Endodermal cell (in vitro differentiated cells): ENCODE measurements at regions not wholly inside any gene's neighbourhood (a gene's known extent, or its start where the extent isn't known, plus 50 kb on each side); places are given as distances from the start of the nearest gene placed in this dataset.

Source experiments
- DNase-seq: peaks from one replicate; pipeline ENCODE4 v3.0.0-alpha.2; 2017
- H3K27ac ChIP-seq: 2 replicates; pipeline ENCODE4 v1.5.1; 2013; ENCODE audit warnings: mild to moderate bottlenecking, low read depth, low read length, moderate library complexity
- H3K27me3 ChIP-seq: 2 replicates; pipeline ENCODE4 v1.6.1; 2013; ENCODE audit warnings: mild to moderate bottlenecking, low read length, moderate library complexity; ENCODE audit not compliant: insufficient read depth, control insufficient read depth, poor library complexity, severe bottlenecking
- H3K36me3 ChIP-seq: 2 replicates; pipeline ENCODE4 v1.7.0; 2013; ENCODE audit warnings: mild to moderate bottlenecking, low read length, moderate library complexity; ENCODE audit not compliant: control insufficient read depth, insufficient read depth
- H3K4me1 ChIP-seq: one replicate; pipeline ENCODE4 v1.7.0; 2013; ENCODE audit warnings: low read length; ENCODE audit not compliant: control insufficient read depth, insufficient read depth
- H3K4me3 ChIP-seq: 2 replicates; pipeline ENCODE4 v1.5.1; 2013; ENCODE audit warnings: mild to moderate bottlenecking, low read length, moderate library complexity
- H3K9ac ChIP-seq: 2 replicates; pipeline ENCODE4 v1.6.1; 2013; ENCODE audit warnings: mild to moderate bottlenecking, low read length, moderate library complexity; ENCODE audit not compliant: poor library complexity, severe bottlenecking; ENCODE audit errors: extremely low read depth
- H3K9me3 ChIP-seq: 2 replicates; pipeline ENCODE4 v1.6.1; 2013; ENCODE audit warnings: mild to moderate bottlenecking, low read length, moderate library complexity; ENCODE audit not compliant: control insufficient read depth
- H3K27ac Mint-ChIP-seq: 2 replicates; pipeline ENCODE4 v1.8.0; 2020; ENCODE audit warnings: mixed read lengths
- H3K27me3 Mint-ChIP-seq: 2 replicates; pipeline ENCODE4 v1.8.0; 2021; ENCODE audit warnings: mild to moderate bottlenecking, mixed read lengths; ENCODE audit not compliant: insufficient read depth
- H3K36me3 Mint-ChIP-seq: 2 replicates; pipeline ENCODE4 v1.8.0; 2020; ENCODE audit warnings: low read depth, mixed read lengths
- H3K4me1 Mint-ChIP-seq: 2 replicates; pipeline ENCODE4 v1.8.0; 2020; ENCODE audit warnings: mixed read lengths
- H3K4me3 Mint-ChIP-seq: 2 replicates; pipeline ENCODE4 v1.8.0; 2020; ENCODE audit warnings: mild to moderate bottlenecking, moderate library complexity, mixed read lengths
- H3K9me3 Mint-ChIP-seq: 2 replicates; pipeline ENCODE4 v1.8.0; 2020; ENCODE audit warnings: mild to moderate bottlenecking, mixed read lengths
- WGBS, 2 experiments: methylation state at CpG; one replicate each; pipeline versions ENCODE4 v1.1.5 to v1.1.7; 2013; ENCODE audit warnings: missing lambda C conversion rate in 2 of 2, mixed read lengths in 1 of 2; ENCODE audit not compliant: insufficient coverage in 1 of 2, insufficient read length in 1 of 2; 5-methylcytosine and 5-hydroxymethylcytosine counted together
- TF ChIP-seq, protein P1 (sequence below): fragments of 200-600 bp; sonication (generic); conservative IDR thresholded peaks from 2 replicates; pipeline ENCODE4 v1.5.0; 2021; ENCODE audit warnings: antibody characterized with exemption, mild to moderate bottlenecking

DNA sequence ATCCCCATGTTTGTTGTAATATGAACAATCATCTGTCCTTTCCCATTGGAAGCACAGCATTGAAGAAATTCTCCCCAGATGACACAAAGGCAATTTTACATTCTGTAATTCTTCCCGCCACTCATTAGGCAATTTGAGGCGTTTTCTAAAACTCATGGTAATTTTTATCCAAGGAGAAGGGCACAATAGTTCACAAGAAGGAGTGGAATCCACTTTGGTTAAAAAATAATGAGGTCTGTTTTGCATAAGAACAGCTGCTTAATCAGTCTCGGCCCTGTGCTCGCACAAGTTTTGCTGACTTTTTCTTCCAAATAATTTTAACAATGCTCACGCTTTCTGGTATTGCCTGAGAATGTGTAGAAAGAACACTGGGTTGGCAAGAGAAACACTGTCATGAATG, 94.0 kb downstream of the CAVIN4 start:
- Mint-ChIP-seq H3K4me1 (peaks cover 16% of the 10 kb centered on the region), H3K27ac (no peak overlapping the region), H3K4me3 (no peak overlapping the region), H3K27me3 (peaks cover 4% of the 10 kb centered on the region), H3K9me3 (peaks cover 6% of the 10 kb centered on the region), H3K36me3 (no peaks in the 10 kb centered on the region)
- Histone ChIP-seq H3K27me3 (no peaks in the 10 kb centered on the region), H3K4me1 (no peaks in the 10 kb centered on the region), H3K4me3 (no peak overlapping the region), H3K9me3 (no peaks in the 10 kb centered on the region), H3K36me3 (no peaks in the 10 kb centered on the region), H3K9ac (no peak overlapping the region), H3K27ac (no peak overlapping the region)
- DNase-seq: no peak
- TF ChIP-seq, protein P1, sequence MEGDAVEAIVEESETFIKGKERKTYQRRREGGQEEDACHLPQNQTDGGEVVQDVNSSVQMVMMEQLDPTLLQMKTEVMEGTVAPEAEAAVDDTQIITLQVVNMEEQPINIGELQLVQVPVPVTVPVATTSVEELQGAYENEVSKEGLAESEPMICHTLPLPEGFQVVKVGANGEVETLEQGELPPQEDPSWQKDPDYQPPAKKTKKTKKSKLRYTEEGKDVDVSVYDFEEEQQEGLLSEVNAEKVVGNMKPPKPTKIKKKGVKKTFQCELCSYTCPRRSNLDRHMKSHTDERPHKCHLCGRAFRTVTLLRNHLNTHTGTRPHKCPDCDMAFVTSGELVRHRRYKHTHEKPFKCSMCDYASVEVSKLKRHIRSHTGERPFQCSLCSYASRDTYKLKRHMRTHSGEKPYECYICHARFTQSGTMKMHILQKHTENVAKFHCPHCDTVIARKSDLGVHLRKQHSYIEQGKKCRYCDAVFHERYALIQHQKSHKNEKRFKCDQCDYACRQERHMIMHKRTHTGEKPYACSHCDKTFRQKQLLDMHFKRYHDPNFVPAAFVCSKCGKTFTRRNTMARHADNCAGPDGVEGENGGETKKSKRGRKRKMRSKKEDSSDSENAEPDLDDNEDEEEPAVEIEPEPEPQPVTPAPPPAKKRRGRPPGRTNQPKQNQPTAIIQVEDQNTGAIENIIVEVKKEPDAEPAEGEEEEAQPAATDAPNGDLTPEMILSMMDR: no peak
- 40 to 75% methylated on average over 1 to 5 of the region's 5 CpGs for WGBS, 2 experiments

DNA sequence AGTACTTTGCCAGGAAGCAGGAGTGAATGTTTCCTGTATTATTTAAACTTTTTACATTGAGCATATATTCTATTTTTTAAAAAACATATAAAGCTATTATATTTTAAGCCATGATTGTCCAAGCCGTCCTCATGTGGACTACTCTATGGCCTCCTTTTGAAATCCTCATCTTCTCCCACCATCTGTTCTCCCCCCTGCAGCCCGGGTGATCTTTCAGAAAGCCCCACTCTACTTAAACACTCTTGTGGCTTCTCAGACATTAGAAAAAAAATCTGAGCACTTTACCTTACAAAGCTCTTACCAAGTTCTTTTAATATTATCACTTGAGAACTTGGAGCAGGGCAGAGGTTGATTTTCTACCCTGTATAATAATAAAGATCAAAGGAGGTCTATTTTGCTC, 95.4 kb downstream of the CAVIN4 start:
- no peaks in the 10 kb centered on the region for H3K36me3 Mint-ChIP-seq

DNA sequence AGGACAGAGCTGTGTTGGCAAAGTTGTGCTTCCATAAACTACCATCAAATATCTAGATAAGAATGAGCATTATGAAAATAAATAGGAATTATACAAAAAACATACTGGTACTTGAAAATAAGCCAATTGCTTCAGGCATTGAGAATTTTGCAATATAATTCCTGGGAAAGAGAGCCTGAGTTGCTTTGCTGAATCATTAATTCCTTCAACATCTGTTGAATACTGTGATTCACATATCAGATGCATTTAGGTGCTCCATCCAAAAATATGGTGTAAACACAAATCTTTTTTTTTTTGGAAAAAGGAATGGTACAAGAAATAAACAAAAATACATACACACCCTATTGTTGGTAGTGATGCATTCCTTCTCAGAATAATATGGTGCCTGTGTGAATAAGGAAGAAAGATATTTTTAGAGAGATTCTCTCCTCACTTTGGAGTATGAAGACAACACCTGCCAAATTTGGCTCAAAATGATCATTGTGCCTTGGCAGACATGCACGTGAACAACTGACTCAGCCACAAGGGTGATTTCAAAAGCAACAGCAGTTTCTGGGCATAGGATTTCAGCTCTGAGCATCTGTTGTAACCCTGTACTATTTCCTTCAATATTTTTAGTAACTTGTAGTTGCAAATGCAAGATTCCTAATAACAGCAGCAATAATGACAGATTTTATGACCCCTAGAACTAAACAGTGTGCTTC, 96.7 kb downstream of the CAVIN4 start:
- Histone ChIP-seq H3K36me3 (no peaks in the 10 kb centered on the region), H3K4me1 (no peaks in the 10 kb centered on the region), H3K9ac (no peak overlapping the region), H3K27me3 (no peaks in the 10 kb centered on the region), H3K9me3 (no peaks in the 10 kb centered on the region), H3K4me3 (no peak overlapping the region), H3K27ac (no peak overlapping the region)
- no peak overlapping the region for H3K27ac Mint-ChIP-seq
- H3K27me3 Mint-ChIP-seq: no peaks in the 10 kb centered on the region
- no peak overlapping the region for H3K4me3 Mint-ChIP-seq
- TF ChIP-seq, protein P1: no peak
- no peaks in the 10 kb centered on the region for H3K36me3 Mint-ChIP-seq
- WGBS, 2 experiments: 75 to 96% methylated on average over 1 of the region's 1 CpG
- peaks cover 16% of the 10 kb centered on the region for H3K4me1 Mint-ChIP-seq
- H3K9me3 Mint-ChIP-seq: no peaks in the 10 kb centered on the region
- no peak for DNase-seq

More for the DNA sequence above, 95.4 kb downstream of the CAVIN4 start:
- Mint-ChIP-seq H3K4me1 (peaks cover 16% of the 10 kb centered on the region), H3K27ac (no peak overlapping the region), H3K4me3 (no peak overlapping the region), H3K27me3 (no peaks in the 10 kb centered on the region), H3K9me3 (peaks cover 4% of the 10 kb centered on the region)
- DNase-seq: no peak
- WGBS, 2 experiments: 92 to 95% methylated on average over 2 of the region's 2 CpGs
- no peaks in the 10 kb centered on the region for H3K36me3 ChIP-seq
- TF ChIP-seq, protein P1: no peak
- no peaks in the 10 kb centered on the region for H3K27me3 ChIP-seq
- H3K9me3 ChIP-seq: no peaks in the 10 kb centered on the region
- H3K27ac ChIP-seq: no peak overlapping the region
- H3K4me1 ChIP-seq: no peaks in the 10 kb centered on the region
- no peak overlapping the region for H3K4me3 ChIP-seq
- no peak overlapping the region for H3K9ac ChIP-seq
